Heart right ventricle (tissue), 16 donors: ENCODE measurements at regions not wholly inside any gene's neighbourhood (a gene's known extent, or its start where the extent isn't known, plus 50 kb on each side); places are given as distances from the start of the nearest gene placed in this dataset.

ENCODE experiments used
- ATAC-seq, 8 donors: fragments of 200-7000 bp; cut with Tn5 transposase; one replicate each; pipeline ENCODE4 v1.9.1; 2020; ENCODE audit warnings: mild to moderate bottlenecking in 8 of 8, moderate library complexity in 8 of 8, moderate number of reproducible peaks in 1 of 8
- DNase-seq, 2 donors: peaks; one replicate each; pipeline ENCODE4 v3.0.0-alpha.2; 2020
- H3K27ac ChIP-seq, 10 donors: fragments of 200-600 bp; sonication (generic) in 2 of 10; one replicate each; pipeline versions ENCODE4 v1.5.0 to v1.8.0; 2020 to 2022; ENCODE audit warnings: mild to moderate bottlenecking in 3 of 10
- H3K27me3 ChIP-seq, 7 donors: fragments of 200-600 bp; one replicate each; pipeline ENCODE4 v1.8.0; 2021 to 2022; ENCODE audit warnings: mild to moderate bottlenecking in 2 of 7
- H3K36me3 ChIP-seq, 9 donors: fragments of 200-600 bp; sonication (generic) in 1 of 9; one replicate each; pipeline versions ENCODE4 v1.5.0 to v1.8.0; 2020 to 2022; ENCODE audit warnings: mild to moderate bottlenecking in 2 of 9
- H3K4me1 ChIP-seq, 9 donors: fragments of 200-600 bp; sonication (generic) in 1 of 9; one replicate each; pipeline versions ENCODE4 v1.5.0 to v1.8.0; 2020 to 2022; ENCODE audit warnings: mild to moderate bottlenecking in 4 of 9
- H3K4me3 ChIP-seq, 10 donors: fragments of 200-600 bp; sonication (generic) in 2 of 10; one replicate each; pipeline versions ENCODE4 v1.5.0 to v1.8.0; 2020 to 2022; ENCODE audit warnings: mild to moderate bottlenecking in 7 of 10, moderate library complexity in 2 of 10
- H3K9me3 ChIP-seq, 11 donors: fragments of 200-600 bp in 10 of 11; sonication (generic) in 2 of 11; one replicate each; pipeline versions ENCODE4 v1.5.0 to v1.8.0; 2013 to 2022; ENCODE audit warnings: mild to moderate bottlenecking in 2 of 11, control low read depth in 1 of 11, moderate library complexity in 1 of 11
- CTCF ChIP-seq, 9 donors: fragments of 200-600 bp; sonication (generic) in 2 of 9; IDR thresholded peaks; one replicate each; pipeline versions ENCODE4 v1.5.0 to v1.8.0; 2021 to 2022; ENCODE audit warnings: antibody characterized with exemption in 9 of 9, mild to moderate bottlenecking in 5 of 9, moderate library complexity in 1 of 9
- WGBS, 2 donors: extraction: QIAGEN DNeasy Blood & Tissue Kit; methylation state at CpG; one replicate each; pipeline ENCODE4 v1.1.7; 2013; ENCODE audit warnings: inconsistent platforms in 1 of 2; 5-methylcytosine and 5-hydroxymethylcytosine counted together
- intact Hi-C, 10 donors: fragments of 100-400 bp; cut with DNase I; formaldehyde crosslinking; loops; one replicate each; pipeline versions ENCODE4 v1.11.1 to v1.14.2; 2022
- donor health status: Arrhythmogenic right ventricular cardiomyopathy.
- donor health status: ischemic (EF 13 %, LVEDD 7.1; RV severe dilation, severe dysfunction).
- donor health status: healthy with polysubstance abuse.
- donor health status: DM: no; HTN: yes; CAD: no.
- donor health status: DM: no; HTN: no; CAD: no.
- donor health status: ischemic (EF 25% LVEDD 6.9; RV normal size, moderate dysfunction).
- donor health status: ischemic (EF 25% LVEDD 5.7; RV mildly dilated, moderate dysfunction).
- donor health status: healthy.
- donor health status: DM: yes; HTN: yes; CAD: no.
- donor health status: Ischemic cardiomyopathy.
- donor health status: ischemic (EF 35%, LVEDD 5.7; RV mildly dilated, moderate dysfunction).
- donor health status: nonischemic (EF 11% LVEDD 7.7; RV severe dilation, severe dysfunction).
- donor health status: DM: yes; HTN: yes; CAD: no.
- donor health status: PGD.
- donor health status: ischemic (EF 29% LVEDD 5.4; RV normal size, mild dysfunction).
- donor health status: nonischemic (EF 23%, LVEDD 6.1; RV moderate dilation, normal function).

GRCh38 chr4:140305053-140305452 is 68.4 kb upstream of the SCOC start:
- TF ChIP-seq CTCF (IDR thresholded peaks at IDR 0.05): no peak
- H3K27ac ChIP-seq: no peak overlapping the region
- intact Hi-C loops: no loop called here
- DNase-seq (no peak), ATAC-seq (no peak)
- H3K9me3 ChIP-seq: no peaks in the 10 kb centered on the region
- H3K4me3 ChIP-seq: no peak overlapping the region
- WGBS, 2 donors: 70 to 76% methylated on average over 3 of the region's 3 CpGs
- H3K36me3 ChIP-seq: no peaks in the 10 kb centered on the region
- H3K4me1 ChIP-seq: peaks cover 0 to 20% (median 13%) of the 10 kb centered on the region in 9 donors
- H3K27me3 ChIP-seq: no peaks in the 10 kb centered on the region

GRCh38 chr4:140304346-140304745 is 69.1 kb upstream of the SCOC start:
- H3K4me1 ChIP-seq: peaks cover 0 to 15% (median 7%) of the 10 kb centered on the region in 9 donors
- TF ChIP-seq CTCF (IDR thresholded peaks at IDR 0.05): no peak
- ATAC-seq: no peak
- no peak overlapping the region for H3K27ac ChIP-seq
- H3K9me3 ChIP-seq: no peaks in the 10 kb centered on the region
- 94% methylated on average over 2 of the region's 2 CpGs for WGBS, 2 donors
- intact Hi-C loops: no loop called here
- H3K4me3 ChIP-seq: no peak overlapping the region
- no peaks in the 10 kb centered on the region for H3K36me3 ChIP-seq
- H3K27me3 ChIP-seq: no peaks in the 10 kb centered on the region
- no peak for DNase-seq

- DNase-seq: no peak
- no peak for TF ChIP-seq CTCF (IDR thresholded peaks at IDR 0.05)
- Histone ChIP-seq H3K9me3 (no peaks in the 10 kb centered on the region), H3K27ac (no peak overlapping the region), H3K4me1 (peaks cover 0 to 4% (median 0%) of the 10 kb centered on the region in 9 donors), H3K4me3 (no peak overlapping the region), H3K27me3 (no peaks in the 10 kb centered on the region), H3K36me3 (no peaks in the 10 kb centered on the region)
- ATAC-seq: no peak
- 73 to 75% methylated on average over 7 of the region's 7 CpGs for WGBS, 2 donors
- intact Hi-C loops: no loop called here
These were observed 71.1 kb upstream of the SCOC start for GRCh38 chr4:140302151-140302859.

- ATAC-seq (peak in 4 of 8 donors; percentile 41 to 74 (median 47)), DNase-seq (no peak)
- Histone ChIP-seq H3K27me3 (no peaks in the 10 kb centered on the region), H3K36me3 (no peaks in the 10 kb centered on the region), H3K27ac (no peak overlapping the region), H3K4me1 (peaks cover 0 to 7% (median 4%) of the 10 kb centered on the region in 9 donors), H3K4me3 (no peak overlapping the region), H3K9me3 (no peaks in the 10 kb centered on the region)
- intact Hi-C loops: no loop called here
- TF ChIP-seq CTCF (IDR thresholded peaks at IDR 0.05): no peak
- 67 to 73% methylated on average over 4 of the region's 4 CpGs for WGBS, 2 donors
These were observed 73.0 kb upstream of the SCOC start for GRCh38 chr4:140300271-140300970.
